Spinal cord (tissue), 9 donors: ENCODE measurements at regions not wholly inside any gene's neighbourhood (a gene's known extent, or its start where the extent isn't known, plus 50 kb on each side); places are given as distances from the start of the nearest gene placed in this dataset.

Source experiments
- DNase-seq, 6 donors: peaks; one replicate each; pipeline versions ENCODE4 v3.0.0 to v3.0.0-alpha.2; 2013 to 2015; ENCODE audit warnings: low spot score in 6 of 6, low read depth in 4 of 6
- H3K27ac ChIP-seq: one replicate; pipeline ENCODE4 v1.5.1; 2013; ENCODE audit warnings: low read depth, low read length, control low read depth
- H3K27me3 ChIP-seq: one replicate; pipeline ENCODE4 v1.6.1; 2013; ENCODE audit warnings: low read length; ENCODE audit not compliant: control insufficient read depth, insufficient read depth
- H3K36me3 ChIP-seq: one replicate; pipeline ENCODE4 v1.6.1; 2013; ENCODE audit warnings: low read length; ENCODE audit not compliant: control insufficient read depth, insufficient read depth
- H3K4me1 ChIP-seq: one replicate; pipeline ENCODE4 v1.6.1; 2013; ENCODE audit warnings: low read length; ENCODE audit not compliant: control insufficient read depth, insufficient read depth
- H3K4me3 ChIP-seq: one replicate; pipeline ENCODE4 v1.5.1; 2013; ENCODE audit warnings: low read depth, low read length, control low read depth
- H3K9me3 ChIP-seq: one replicate; pipeline ENCODE4 v1.6.1; 2013; ENCODE audit warnings: low read length; ENCODE audit not compliant: control insufficient read depth, insufficient read depth
- WGBS: methylation state at CpG from one replicate; pipeline ENCODE4 v1.1.5; 2013; ENCODE audit warnings: missing lambda C conversion rate; ENCODE audit not compliant: insufficient coverage; 5-methylcytosine and 5-hydroxymethylcytosine counted together
- donor health status: healthy.

GRCh38 chr5:133783481-133783880 lies 171.1 kb upstream of the FSTL4 start:
- Histone ChIP-seq H3K9me3 (no peaks in the 10 kb centered on the region), H3K4me1 (no peaks in the 10 kb centered on the region), H3K27ac (no peak overlapping the region), H3K4me3 (no peak overlapping the region), H3K36me3 (no peaks in the 10 kb centered on the region), H3K27me3 (peaks cover 2% of the 10 kb centered on the region)
- DNase-seq = no peak
- 100% methylated on average over 1 of the region's 5 CpGs for WGBS

GRCh38 chr5:133782736-133783135 lies 170.4 kb upstream of the FSTL4 start:
- Histone ChIP-seq H3K27me3 (peaks cover under 1% of the 10 kb centered on the region), H3K4me1 (no peaks in the 10 kb centered on the region), H3K36me3 (no peaks in the 10 kb centered on the region), H3K27ac (no peak overlapping the region), H3K4me3 (no peak overlapping the region), H3K9me3 (no peaks in the 10 kb centered on the region)
- no peak for DNase-seq
- WGBS = 95% methylated on average over 5 of the region's 5 CpGs

- H3K36me3 ChIP-seq = no peaks in the 10 kb centered on the region
- H3K4me1 ChIP-seq = no peaks in the 10 kb centered on the region
- no peak overlapping the region for H3K27ac ChIP-seq
- H3K27me3 ChIP-seq = no peaks in the 10 kb centered on the region
- peak in 2 of 6 donors; percentile 24 to 61 for DNase-seq
- 60% methylated on average over 2 of the region's 4 CpGs for WGBS
- H3K4me3 ChIP-seq = no peak overlapping the region
- H3K9me3 ChIP-seq = no peaks in the 10 kb centered on the region
Observed at GRCh38 chr5:133781436-133782225, 169.3 kb upstream of the FSTL4 start.

GRCh38 chr5:133780619-133781280 lies 168.4 kb upstream of the FSTL4 start:
- Histone ChIP-seq H3K36me3 (no peaks in the 10 kb centered on the region), H3K27ac (no peak overlapping the region), H3K9me3 (no peaks in the 10 kb centered on the region), H3K4me1 (no peaks in the 10 kb centered on the region), H3K4me3 (no peak overlapping the region), H3K27me3 (no peaks in the 10 kb centered on the region)
- no peak for DNase-seq
- WGBS = 91% methylated on average over 6 of the region's 8 CpGs

DNA sequence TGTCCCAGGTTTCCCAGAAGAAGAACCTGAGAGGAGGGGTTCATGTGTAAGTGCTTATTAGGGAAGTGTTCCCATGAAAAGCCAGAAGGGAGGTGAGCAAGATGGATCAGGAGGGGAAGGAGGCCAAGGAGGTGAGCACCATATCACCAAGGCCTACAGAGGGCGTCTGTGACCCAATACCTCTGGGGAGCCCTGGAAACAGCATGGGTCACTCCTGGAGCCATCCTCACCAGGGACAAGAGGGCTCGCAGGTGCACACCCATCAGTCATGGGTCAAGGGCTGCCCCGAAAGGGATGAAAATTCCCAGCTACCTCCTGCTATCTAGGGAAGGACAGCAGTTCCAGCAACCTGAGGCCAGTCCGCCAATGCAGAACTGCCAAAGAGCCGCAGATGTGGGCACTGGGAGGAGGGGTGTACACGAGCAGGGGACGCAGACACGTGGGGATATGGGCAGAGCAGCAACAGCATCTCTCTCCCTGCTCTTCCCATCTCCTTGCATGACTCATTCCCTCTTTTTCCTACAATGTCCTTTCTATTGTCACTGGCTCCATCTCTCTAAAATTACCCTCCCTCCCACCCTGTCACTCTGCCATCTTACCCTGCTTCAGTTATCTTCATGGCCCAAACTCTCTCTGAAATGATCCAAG lies 167.6 kb upstream of the FSTL4 start:
- Histone ChIP-seq H3K27ac (no peak overlapping the region), H3K9me3 (no peaks in the 10 kb centered on the region), H3K27me3 (no peaks in the 10 kb centered on the region), H3K36me3 (no peaks in the 10 kb centered on the region), H3K4me1 (no peaks in the 10 kb centered on the region), H3K4me3 (no peak overlapping the region)
- 96% methylated on average over 5 of the region's 8 CpGs for WGBS
- DNase-seq = no peak

- H3K9me3 ChIP-seq = no peaks in the 10 kb centered on the region
- no peaks in the 10 kb centered on the region for H3K36me3 ChIP-seq
- no peak overlapping the region for H3K27ac ChIP-seq
- no peak overlapping the region for H3K4me3 ChIP-seq
- 81% methylated on average over 4 of the region's 5 CpGs for WGBS
- no peaks in the 10 kb centered on the region for H3K4me1 ChIP-seq
- DNase-seq = no peak
- H3K27me3 ChIP-seq = no peaks in the 10 kb centered on the region
Observed at GRCh38 chr5:133778636-133779035, 166.3 kb upstream of the FSTL4 start.

GRCh38 chr5:133777951-133778350 lies 165.6 kb upstream of the FSTL4 start:
- H3K27me3 ChIP-seq = no peaks in the 10 kb centered on the region
- no peaks in the 10 kb centered on the region for H3K9me3 ChIP-seq
- 64% methylated on average over 2 of the region's 3 CpGs for WGBS
- no peaks in the 10 kb centered on the region for H3K36me3 ChIP-seq
- H3K4me1 ChIP-seq = no peaks in the 10 kb centered on the region
- no peak overlapping the region for H3K4me3 ChIP-seq
- no peak overlapping the region for H3K27ac ChIP-seq
- DNase-seq = no peak

GRCh38 chr5:133775584-133776304 lies 163.4 kb upstream of the FSTL4 start:
- Histone ChIP-seq H3K27me3 (no peaks in the 10 kb centered on the region), H3K27ac (no peak overlapping the region), H3K36me3 (no peaks in the 10 kb centered on the region), H3K4me3 (no peak overlapping the region), H3K4me1 (no peaks in the 10 kb centered on the region), H3K9me3 (no peaks in the 10 kb centered on the region)
- no peak for DNase-seq
- WGBS = no CpG with 5 or more reads among the region's 2 CpGs

GRCh38 chr5:133773247-133774202 lies 161.2 kb upstream of the FSTL4 start:
- Histone ChIP-seq H3K4me1 (no peaks in the 10 kb centered on the region), H3K36me3 (no peaks in the 10 kb centered on the region), H3K27me3 (no peaks in the 10 kb centered on the region), H3K4me3 (no peak overlapping the region), H3K27ac (no peak overlapping the region), H3K9me3 (no peaks in the 10 kb centered on the region)
- WGBS = 80% methylated on average over 5 of the region's 8 CpGs
- no peak for DNase-seq
